Keratinocyte (primary cell): ENCODE measurements at regions not wholly inside any gene's neighbourhood (a gene's known extent, or its start where the extent isn't known, plus 50 kb on each side); places are given as distances from the start of the nearest gene placed in this dataset.

Source experiments
- DNase-seq: peaks from one replicate; pipeline ENCODE4 v3.0.0-alpha.2; 2011; ENCODE audit warnings: low read depth, missing footprints, low spot score
- FAIRE-seq: peaks from 2 replicates; lab custom pipeline; 2011; peaks lifted over from hg19 to GRCh38; lab: Jason Lieb, UNC
- H2AFZ ChIP-seq: 2 replicates; pipeline ENCODE4 v1.6.0; 2012; ENCODE audit warnings: low read length, control low read depth, inconsistent platforms; ENCODE audit not compliant: control insufficient read depth
- H3K27ac ChIP-seq: 2 replicates; pipeline ENCODE4 v1.5.1; 2011; ENCODE audit warnings: low read length; ENCODE audit not compliant: control insufficient read depth, insufficient read depth
- H3K27me3 ChIP-seq: 3 replicates; pipeline ENCODE4 v1.6.0; 2011; ENCODE audit warnings: low read length; ENCODE audit not compliant: control insufficient read depth, insufficient read depth; ENCODE audit errors: extremely low read depth
- H3K36me3 ChIP-seq, 2 experiments: 2 replicates in 1 of 2; 3 replicates in 1 of 2; pipeline ENCODE4 v1.5.1; 2011; ENCODE audit warnings: low read length in 2 of 2, mild to moderate bottlenecking in 1 of 2; ENCODE audit not compliant: control insufficient read depth in 2 of 2, insufficient read depth in 2 of 2; ENCODE audit errors: extremely low read depth in 1 of 2
- H3K4me1 ChIP-seq: 3 replicates; pipeline ENCODE4 v1.5.1; 2011; ENCODE audit warnings: low read length; ENCODE audit not compliant: control insufficient read depth, insufficient read depth; ENCODE audit errors: extremely low read depth
- H3K4me2 ChIP-seq: 3 replicates; pipeline ENCODE4 v1.6.0; 2011; ENCODE audit warnings: low read depth, low read length; ENCODE audit not compliant: control insufficient read depth, insufficient read depth; ENCODE audit errors: extremely low read depth
- H3K4me3 ChIP-seq, 3 experiments: fragments of 200-600 bp in 1 of 3; sonication (generic) in 1 of 3; 2 replicates in 2 of 3; 3 replicates in 1 of 3; pipeline ENCODE4 v1.5.1; 2011 to 2016; ENCODE audit warnings: low read length in 3 of 3, mild to moderate bottlenecking in 3 of 3, control low read depth in 2 of 3, inconsistent platforms in 1 of 3, low read depth in 1 of 3, mixed read lengths in 1 of 3, mixed run types in 1 of 3, moderate library complexity in 1 of 3; ENCODE audit not compliant: control insufficient read depth in 2 of 3, insufficient read depth in 2 of 3; ENCODE audit errors: extremely low read depth in 1 of 3
- H3K79me2 ChIP-seq: 2 replicates; pipeline ENCODE4 v1.6.0; 2012; ENCODE audit warnings: low read length; ENCODE audit not compliant: control insufficient read depth, insufficient read depth
- H3K9ac ChIP-seq: 3 replicates; pipeline ENCODE4 v1.6.0; 2011; ENCODE audit warnings: low read length; ENCODE audit not compliant: control insufficient read depth, insufficient read depth; ENCODE audit errors: extremely low read depth
- H3K9me1 ChIP-seq: 3 replicates; pipeline ENCODE4 v1.6.0; 2011; ENCODE audit warnings: low read length; ENCODE audit not compliant: control insufficient read depth, insufficient read depth; ENCODE audit errors: extremely low read depth
- H3K9me3 ChIP-seq: 2 replicates; pipeline ENCODE4 v1.5.1; 2012; ENCODE audit warnings: low read depth, low read length; ENCODE audit not compliant: control insufficient read depth
- H4K20me1 ChIP-seq: 3 replicates; pipeline ENCODE4 v1.6.0; 2011; ENCODE audit warnings: low read length; ENCODE audit not compliant: control insufficient read depth, insufficient read depth; ENCODE audit errors: extremely low read depth
- CTCF ChIP-seq, 3 experiments: IDR thresholded peaks in 1 of 3; conservative IDR thresholded peaks in 1 of 3; optimal IDR thresholded peaks in 1 of 3; 2 replicates in 2 of 3; 3 replicates in 1 of 3; pipeline versions ENCODE3 to v1.5.1; 2011; ENCODE audit warnings: low read length in 3 of 3, mild to moderate bottlenecking in 3 of 3, moderate library complexity in 2 of 3, control low read depth in 1 of 3, inconsistent platforms in 1 of 3; ENCODE audit not compliant: insufficient read depth in 2 of 3; ENCODE audit errors: extremely low read depth in 1 of 3
- EZH2 ChIP-seq: IDR thresholded peaks from one replicate; pipeline ENCODE4 v1.6.1; 2012; ENCODE audit warnings: inconsistent platforms, mild to moderate bottlenecking, low read length, moderate library complexity
- dilution Hi-C: fragments of 300-500 bp; cut with MboI; formaldehyde crosslinking; loops from one replicate; pipeline ENCODE4 v1.7.0; 2020; ENCODE audit warnings: low sequenced_read_pairs; ENCODE audit not compliant: extremely low pct_ligation_motif_present

- Histone ChIP-seq H3K9me3 (no peaks in the 10 kb centered on the region), H3K36me3 (no peaks in the 10 kb centered on the region), H3K9ac (no peak overlapping the region), H3K27ac (no peak overlapping the region), H4K20me1 (no peaks in the 10 kb centered on the region), H3K4me2 (no peak overlapping the region), H3K9me1 (no peaks in the 10 kb centered on the region), H3K27me3 (no peaks in the 10 kb centered on the region), H3K4me1 (peaks cover 31% of the 10 kb centered on the region), H3K79me2 (no peaks in the 10 kb centered on the region), H3K4me3 (no peak overlapping the region), H2AFZ (peak overlapping the region; percentile 46)
- no peak for DNase-seq
- dilution Hi-C loops = no loop called here
- TF ChIP-seq EZH2 = no peak
- no peak for TF ChIP-seq CTCF (optimal IDR thresholded peaks at IDR 0.05 in 1 of 3, IDR thresholded peaks at IDR 0.05 in 1 of 3, conservative IDR thresholded peaks at IDR 0.05 in 1 of 3; ENCODE audit: extremely low read depth in 1 of 3, insufficient read depth in 2 of 3, low read length in 3 of 3)
- peak; percentile 5 for FAIRE-seq
Observed at GRCh38 chr6:80437221-80437620, 330.8 kb downstream of the BCKDHB start.

DNA sequence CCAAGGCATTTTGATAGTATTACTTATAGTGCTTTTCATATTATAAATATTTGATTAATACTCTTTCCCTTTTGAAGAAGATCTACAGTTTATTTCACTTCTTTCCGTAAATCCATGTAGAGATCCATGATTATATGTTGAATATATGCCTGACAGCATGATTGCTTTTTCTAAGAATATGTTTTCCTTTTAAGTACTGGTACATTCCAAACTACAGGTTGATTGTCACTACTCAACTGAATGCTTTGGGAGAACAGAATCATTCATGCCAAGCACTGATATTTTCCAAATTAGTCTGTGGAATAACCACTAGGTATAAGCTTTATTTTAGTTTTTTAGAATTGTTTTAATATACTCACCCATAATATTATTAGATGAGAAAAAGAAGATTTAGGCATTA is 330.2 kb downstream of the BCKDHB start:
- peaks cover 31% of the 10 kb centered on the region for H3K4me1 ChIP-seq
- TF ChIP-seq CTCF (optimal IDR thresholded peaks at IDR 0.05 in 1 of 3, IDR thresholded peaks at IDR 0.05 in 1 of 3, conservative IDR thresholded peaks at IDR 0.05 in 1 of 3; ENCODE audit: extremely low read depth in 1 of 3, insufficient read depth in 2 of 3, low read length in 3 of 3) = no peak
- TF ChIP-seq EZH2 = no peak
- no peak overlapping the region for H3K9ac ChIP-seq
- no peak overlapping the region for H2AFZ ChIP-seq
- no peaks in the 10 kb centered on the region for H3K9me1 ChIP-seq
- FAIRE-seq (no peak), DNase-seq (no peak)
- H3K4me3 ChIP-seq = no peak overlapping the region
- H3K9me3 ChIP-seq = no peaks in the 10 kb centered on the region
- H3K36me3 ChIP-seq = no peaks in the 10 kb centered on the region
- no peak overlapping the region for H3K4me2 ChIP-seq
- no peaks in the 10 kb centered on the region for H4K20me1 ChIP-seq
- H3K27me3 ChIP-seq = no peaks in the 10 kb centered on the region
- dilution Hi-C loops = no loop called here
- H3K27ac ChIP-seq = no peak overlapping the region
- no peaks in the 10 kb centered on the region for H3K79me2 ChIP-seq
